SK-N-SH (cell line): ENCODE measurements at regions not wholly inside any gene's neighbourhood (a gene's known extent, or its start where the extent isn't known, plus 50 kb on each side); places are given as distances from the start of the nearest gene placed in this dataset.

Experiments
- EP300 ChIP-seq, 2 experiments: IDR thresholded peaks; 2 replicates each; pipeline versions ENCODE4 v1.4.0 to v1.6.1; 2012; ENCODE audit warnings: borderline replicate concordance in 1 of 2, low read depth in 1 of 2, low read length in 1 of 2
- FOXM1 ChIP-seq: IDR thresholded peaks from 2 replicates; pipeline ENCODE4 v1.4.0; 2012; ENCODE audit warnings: low read depth, mild to moderate bottlenecking
- MXI1 ChIP-seq: IDR thresholded peaks from 2 replicates; pipeline ENCODE4 v1.6.1; 2012; ENCODE audit warnings: mild to moderate bottlenecking, low read depth, low read length, improper control_type of control experiment
- NFIC ChIP-seq: IDR thresholded peaks from 2 replicates; pipeline ENCODE4 v1.4.0; 2012; ENCODE audit warnings: borderline replicate concordance
- POLR2AphosphoS5 ChIP-seq: IDR thresholded peaks from 2 replicates; pipeline ENCODE4 v1.6.1; 2012; ENCODE audit warnings: low read depth, low read length
- RAD21 ChIP-seq: IDR thresholded peaks from 2 replicates; pipeline ENCODE4 v1.6.1; 2012; ENCODE audit warnings: mild to moderate bottlenecking, low read length
- RCOR1 ChIP-seq: fragments of 150-350 bp; IDR thresholded peaks from 2 replicates; pipeline ENCODE4 v1.6.1; 2017; ENCODE audit warnings: antibody characterized with exemption, low read length
- RFX5 ChIP-seq: IDR thresholded peaks from 2 replicates; pipeline ENCODE4 v1.6.1; 2012; ENCODE audit warnings: mild to moderate bottlenecking, improper control_type of control experiment, low read length
- TAF1 ChIP-seq: IDR thresholded peaks from 2 replicates; pipeline ENCODE4 v1.6.1; 2012; ENCODE audit warnings: low read depth, mild to moderate bottlenecking, low read length, moderate library complexity, borderline replicate concordance
- TF ChIP-seq, protein P1 (sequence below): fragments of 200-600 bp; sonication (generic); IDR thresholded peaks from 2 replicates; pipeline ENCODE4 v1.6.1; 2017; ENCODE audit warnings: antibody characterized with exemption, mild to moderate bottlenecking, moderate library complexity
- TF ChIP-seq, protein P2 (sequence below): IDR thresholded peaks from 2 replicates; pipeline ENCODE4 v1.4.0; 2012; ENCODE audit warnings: low read depth, borderline replicate concordance
- TF ChIP-seq, protein P3 (sequence below): fragments of 150-350 bp; IDR thresholded peaks from 2 replicates; pipeline ENCODE4 v1.6.1; 2017; ENCODE audit warnings: antibody characterized with exemption, low read length, low read depth, borderline replicate concordance

DNA sequence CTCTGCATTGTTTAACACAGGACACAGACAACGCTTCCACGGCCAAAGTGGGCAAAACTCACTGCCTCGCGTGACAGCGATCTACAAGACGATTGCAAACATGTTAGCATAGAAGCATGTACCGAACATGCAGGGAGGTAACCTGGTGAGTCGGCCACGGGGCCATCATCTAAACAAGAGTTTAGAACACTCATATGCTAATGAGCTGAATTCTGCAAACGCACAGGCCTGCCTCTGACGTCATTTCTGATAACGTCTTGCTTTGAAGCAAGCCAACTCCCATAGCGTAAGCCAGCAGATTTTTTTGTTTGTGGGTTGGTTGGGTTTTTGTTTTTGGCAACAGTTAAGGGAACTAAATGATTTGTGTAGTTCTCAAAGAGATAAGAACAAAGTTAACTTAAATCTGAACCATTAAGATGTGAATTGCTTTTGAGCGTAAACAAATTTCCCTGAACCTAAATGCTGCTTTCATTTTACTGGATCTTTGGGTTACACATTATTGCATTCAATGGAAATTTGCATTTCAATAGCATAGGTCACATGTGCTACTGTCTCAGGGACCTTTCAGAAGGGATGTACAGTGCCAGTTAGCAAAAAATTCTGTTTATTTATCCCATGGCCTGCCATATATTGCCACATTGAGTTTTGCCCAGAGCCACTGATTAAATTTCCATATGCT is 184.5 kb upstream of the PDE10A start:
- TF ChIP-seq, protein P1, sequence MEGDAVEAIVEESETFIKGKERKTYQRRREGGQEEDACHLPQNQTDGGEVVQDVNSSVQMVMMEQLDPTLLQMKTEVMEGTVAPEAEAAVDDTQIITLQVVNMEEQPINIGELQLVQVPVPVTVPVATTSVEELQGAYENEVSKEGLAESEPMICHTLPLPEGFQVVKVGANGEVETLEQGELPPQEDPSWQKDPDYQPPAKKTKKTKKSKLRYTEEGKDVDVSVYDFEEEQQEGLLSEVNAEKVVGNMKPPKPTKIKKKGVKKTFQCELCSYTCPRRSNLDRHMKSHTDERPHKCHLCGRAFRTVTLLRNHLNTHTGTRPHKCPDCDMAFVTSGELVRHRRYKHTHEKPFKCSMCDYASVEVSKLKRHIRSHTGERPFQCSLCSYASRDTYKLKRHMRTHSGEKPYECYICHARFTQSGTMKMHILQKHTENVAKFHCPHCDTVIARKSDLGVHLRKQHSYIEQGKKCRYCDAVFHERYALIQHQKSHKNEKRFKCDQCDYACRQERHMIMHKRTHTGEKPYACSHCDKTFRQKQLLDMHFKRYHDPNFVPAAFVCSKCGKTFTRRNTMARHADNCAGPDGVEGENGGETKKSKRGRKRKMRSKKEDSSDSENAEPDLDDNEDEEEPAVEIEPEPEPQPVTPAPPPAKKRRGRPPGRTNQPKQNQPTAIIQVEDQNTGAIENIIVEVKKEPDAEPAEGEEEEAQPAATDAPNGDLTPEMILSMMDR, result no peak
- no peak for TF ChIP-seq TAF1
- no peak for TF ChIP-seq RAD21
- no peak for TF ChIP-seq MXI1
- TF ChIP-seq, protein P2, sequence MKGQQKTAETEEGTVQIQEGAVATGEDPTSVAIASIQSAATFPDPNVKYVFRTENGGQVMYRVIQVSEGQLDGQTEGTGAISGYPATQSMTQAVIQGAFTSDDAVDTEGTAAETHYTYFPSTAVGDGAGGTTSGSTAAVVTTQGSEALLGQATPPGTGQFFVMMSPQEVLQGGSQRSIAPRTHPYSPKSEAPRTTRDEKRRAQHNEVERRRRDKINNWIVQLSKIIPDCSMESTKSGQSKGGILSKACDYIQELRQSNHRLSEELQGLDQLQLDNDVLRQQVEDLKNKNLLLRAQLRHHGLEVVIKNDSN, result no peak
- TF ChIP-seq RCOR1, result no peak
- TF ChIP-seq, protein P3, sequence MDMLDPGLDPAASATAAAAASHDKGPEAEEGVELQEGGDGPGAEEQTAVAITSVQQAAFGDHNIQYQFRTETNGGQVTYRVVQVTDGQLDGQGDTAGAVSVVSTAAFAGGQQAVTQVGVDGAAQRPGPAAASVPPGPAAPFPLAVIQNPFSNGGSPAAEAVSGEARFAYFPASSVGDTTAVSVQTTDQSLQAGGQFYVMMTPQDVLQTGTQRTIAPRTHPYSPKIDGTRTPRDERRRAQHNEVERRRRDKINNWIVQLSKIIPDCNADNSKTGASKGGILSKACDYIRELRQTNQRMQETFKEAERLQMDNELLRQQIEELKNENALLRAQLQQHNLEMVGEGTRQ, result no peak
- TF ChIP-seq RFX5, result no peak
- TF ChIP-seq EP300 (IDR thresholded peaks at IDR 0.05; ENCODE audit: borderline replicate concordance in 1 of 2, low read depth in 1 of 2, low read length in 1 of 2), result no peak
- no peak for TF ChIP-seq FOXM1
- no peak for TF ChIP-seq NFIC
- no peak for TF ChIP-seq POLR2AphosphoS5
